DND-41 (cell line): ENCODE measurements at regions not wholly inside any gene's neighbourhood (a gene's known extent, or its start where the extent isn't known, plus 50 kb on each side); places are given as distances from the start of the nearest gene placed in this dataset.

ENCODE experiments used
- EZH2 ChIP-seq: IDR thresholded peaks from 3 replicates; pipeline ENCODE4 v1.6.1; 2012; ENCODE audit warnings: borderline replicate concordance, low read depth, mild to moderate bottlenecking, moderate library complexity, low read length, inconsistent platforms; ENCODE audit not compliant: severe bottlenecking
- TF ChIP-seq, protein P1 (sequence below): IDR thresholded peaks from 2 replicates; pipeline ENCODE4 v1.5.1; 2012; ENCODE audit warnings: borderline replicate concordance, low read length, moderate library complexity, mild to moderate bottlenecking; ENCODE audit not compliant: poor library complexity, severe bottlenecking; ENCODE audit errors: extremely low read depth

DNA sequence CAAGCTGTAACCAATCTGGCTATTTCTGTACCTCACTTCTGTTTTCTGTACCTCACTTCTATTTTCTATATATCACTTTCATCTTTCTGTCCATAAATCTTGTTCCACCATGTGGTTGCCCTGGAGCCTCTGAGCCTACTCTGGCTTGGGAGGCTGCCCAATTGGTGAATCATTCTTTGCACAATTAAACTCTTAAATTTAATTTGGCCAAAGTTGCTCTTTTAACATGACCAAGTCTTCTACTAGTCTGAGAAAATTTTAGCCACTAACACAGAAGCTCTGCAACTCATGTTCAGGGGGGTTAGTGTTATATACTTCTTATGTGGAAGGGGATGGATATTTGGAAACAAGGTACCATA, 503.5 kb downstream of the KIF20B start:
- TF ChIP-seq, protein P1, sequence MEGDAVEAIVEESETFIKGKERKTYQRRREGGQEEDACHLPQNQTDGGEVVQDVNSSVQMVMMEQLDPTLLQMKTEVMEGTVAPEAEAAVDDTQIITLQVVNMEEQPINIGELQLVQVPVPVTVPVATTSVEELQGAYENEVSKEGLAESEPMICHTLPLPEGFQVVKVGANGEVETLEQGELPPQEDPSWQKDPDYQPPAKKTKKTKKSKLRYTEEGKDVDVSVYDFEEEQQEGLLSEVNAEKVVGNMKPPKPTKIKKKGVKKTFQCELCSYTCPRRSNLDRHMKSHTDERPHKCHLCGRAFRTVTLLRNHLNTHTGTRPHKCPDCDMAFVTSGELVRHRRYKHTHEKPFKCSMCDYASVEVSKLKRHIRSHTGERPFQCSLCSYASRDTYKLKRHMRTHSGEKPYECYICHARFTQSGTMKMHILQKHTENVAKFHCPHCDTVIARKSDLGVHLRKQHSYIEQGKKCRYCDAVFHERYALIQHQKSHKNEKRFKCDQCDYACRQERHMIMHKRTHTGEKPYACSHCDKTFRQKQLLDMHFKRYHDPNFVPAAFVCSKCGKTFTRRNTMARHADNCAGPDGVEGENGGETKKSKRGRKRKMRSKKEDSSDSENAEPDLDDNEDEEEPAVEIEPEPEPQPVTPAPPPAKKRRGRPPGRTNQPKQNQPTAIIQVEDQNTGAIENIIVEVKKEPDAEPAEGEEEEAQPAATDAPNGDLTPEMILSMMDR: no peak
- TF ChIP-seq EZH2: no peak
